Loucy (cell line): ENCODE measurements at regions not wholly inside any gene's neighbourhood (a gene's known extent, or its start where the extent isn't known, plus 50 kb on each side); places are given as distances from the start of the nearest gene placed in this dataset.

Experiments used
- CTCF ChIP-seq: fragments of 200-600 bp; sonication (generic); conservative IDR thresholded peaks from 2 replicates; pipeline ENCODE4 v1.5.1; 2014; ENCODE audit warnings: mild to moderate bottlenecking, antibody characterized with exemption, low read length
- EZH2phosphoT487 ChIP-seq: fragments of 200-600 bp; IDR thresholded peaks from 2 replicates; pipeline ENCODE4 v1.6.1; 2018; ENCODE audit warnings: antibody characterized with exemption, mild to moderate bottlenecking, moderate library complexity, borderline replicate concordance

- TF ChIP-seq CTCF (no peak), EZH2phosphoT487 (no peak)
Observed at GRCh38 chr12:58069268-58069963, 128.0 kb downstream of the ATP23 start.
